KMS-11 (cell line): ENCODE measurements at regions not wholly inside any gene's neighbourhood (a gene's known extent, or its start where the extent isn't known, plus 50 kb on each side); places are given as distances from the start of the nearest gene placed in this dataset.

Experiments used
- H2AFZ ChIP-seq: fragments of 200-600 bp; sonication (generic); 2 replicates; pipeline ENCODE4 v1.6.1; 2016; ENCODE audit warnings: antibody characterized with exemption, mixed run types, low read depth
- H3K27ac ChIP-seq: fragments of 200-600 bp; sonication (generic); 2 replicates; pipeline ENCODE4 v1.6.1; 2016; ENCODE audit warnings: mild to moderate bottlenecking, mixed run types
- H3K27me3 ChIP-seq: fragments of 200-600 bp; sonication (generic); 2 replicates; pipeline ENCODE4 v1.6.1; 2017; ENCODE audit warnings: mild to moderate bottlenecking, low read depth, mixed run types, moderate library complexity; ENCODE audit not compliant: insufficient read depth
- H3K36me3 ChIP-seq: fragments of 200-600 bp; sonication (generic); 2 replicates; pipeline ENCODE4 v1.6.1; 2017; ENCODE audit warnings: mild to moderate bottlenecking, mixed run types; ENCODE audit not compliant: insufficient read depth
- H3K4me1 ChIP-seq: fragments of 200-600 bp; sonication (generic); 2 replicates; pipeline ENCODE4 v1.6.1; 2016; ENCODE audit warnings: mild to moderate bottlenecking, low read depth, mixed run types; ENCODE audit not compliant: poor library complexity, severe bottlenecking
- H3K4me2 ChIP-seq: fragments of 200-600 bp; sonication (generic); 2 replicates; pipeline ENCODE4 v1.7.0; 2016; ENCODE audit warnings: mild to moderate bottlenecking, mixed run types
- H3K4me3 ChIP-seq: fragments of 200-600 bp; sonication (generic); IDR thresholded peaks from 2 replicates; pipeline ENCODE4 v1.6.1; 2017; ENCODE audit warnings: low read depth, low read length, mixed read lengths; ENCODE audit not compliant: insufficient read depth
- H3K79me2 ChIP-seq: fragments of 200-600 bp; sonication (generic); 2 replicates; pipeline ENCODE4 v1.6.1; 2016; ENCODE audit warnings: low read depth, mixed run types; ENCODE audit not compliant: insufficient read depth
- H3K9ac ChIP-seq: fragments of 200-600 bp; sonication (generic); 2 replicates; pipeline ENCODE4 v1.6.1; 2016; ENCODE audit warnings: mild to moderate bottlenecking, mixed run types
- H4K20me1 ChIP-seq: fragments of 200-600 bp; sonication (generic); 2 replicates; pipeline ENCODE4 v1.6.1; 2016; ENCODE audit warnings: mild to moderate bottlenecking, mixed run types; ENCODE audit not compliant: insufficient read depth
- TF ChIP-seq, protein P1 (sequence below): fragments of 200-600 bp; sonication (generic); conservative IDR thresholded peaks from 2 replicates; pipeline ENCODE4 v1.6.1; 2017; ENCODE audit warnings: low read depth, mild to moderate bottlenecking, antibody characterized with exemption, low read length, moderate library complexity, mixed read lengths

DNA sequence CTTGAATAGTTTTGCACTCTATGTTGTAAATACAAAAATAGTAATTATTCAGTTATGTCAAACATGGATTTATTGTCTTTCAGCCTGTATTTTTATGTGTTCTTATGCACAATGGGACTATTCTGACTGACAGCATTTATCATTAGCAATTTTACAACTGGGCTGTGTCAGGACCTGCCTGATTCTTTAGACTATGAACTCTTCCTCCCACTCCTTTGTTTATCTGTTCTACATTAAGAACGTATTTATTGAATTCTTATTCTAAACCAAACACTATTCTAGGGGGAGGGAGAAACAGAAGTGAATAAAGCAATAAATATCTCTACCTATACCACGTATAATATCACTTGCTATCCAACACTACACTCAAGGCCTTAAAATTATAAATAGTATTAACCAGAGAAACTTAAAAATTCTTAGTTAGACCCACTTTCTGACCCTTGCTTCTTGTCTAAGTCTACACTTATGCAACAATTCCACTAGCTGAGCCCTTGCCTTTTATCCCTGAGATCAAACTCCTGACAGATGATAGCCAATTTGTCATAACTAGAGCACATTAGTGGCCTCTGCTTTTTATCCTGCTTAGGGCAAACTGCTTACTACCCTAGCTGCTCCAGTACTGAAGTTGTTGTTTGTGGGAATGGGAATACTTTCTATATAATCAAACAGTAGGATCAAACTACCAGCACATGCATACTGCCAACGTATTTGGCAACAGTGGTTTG lies 494.3 kb downstream of the BRINP3 start:
- Histone ChIP-seq H3K27me3 (no peaks in the 10 kb centered on the region), H3K4me2 (no peak overlapping the region), H2AFZ (no peak overlapping the region)

DNA sequence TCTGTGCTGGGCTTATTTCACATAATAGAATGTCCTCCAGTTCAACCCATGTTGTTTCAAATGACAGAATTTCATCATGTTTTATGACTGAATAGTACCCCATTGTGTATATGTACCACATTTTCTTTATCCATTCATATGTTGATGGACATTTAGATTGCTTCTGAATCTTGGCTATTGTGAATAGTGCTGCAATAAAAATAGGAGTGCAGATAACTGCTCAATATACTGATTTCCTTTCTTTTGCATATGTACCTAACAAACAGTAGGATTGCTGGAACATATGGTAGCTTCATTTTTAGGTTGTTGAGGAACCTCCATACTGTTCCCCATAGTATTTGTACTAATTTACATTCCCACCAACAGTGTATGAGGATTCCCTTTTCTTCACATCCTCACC lies 491.1 kb downstream of the BRINP3 start:
- H4K20me1 ChIP-seq, result no peaks in the 10 kb centered on the region
- no peak overlapping the region for H3K9ac ChIP-seq
- H3K79me2 ChIP-seq, result no peaks in the 10 kb centered on the region
- no peaks in the 10 kb centered on the region for H3K36me3 ChIP-seq
- H3K27me3 ChIP-seq, result no peaks in the 10 kb centered on the region
- TF ChIP-seq, protein P1, sequence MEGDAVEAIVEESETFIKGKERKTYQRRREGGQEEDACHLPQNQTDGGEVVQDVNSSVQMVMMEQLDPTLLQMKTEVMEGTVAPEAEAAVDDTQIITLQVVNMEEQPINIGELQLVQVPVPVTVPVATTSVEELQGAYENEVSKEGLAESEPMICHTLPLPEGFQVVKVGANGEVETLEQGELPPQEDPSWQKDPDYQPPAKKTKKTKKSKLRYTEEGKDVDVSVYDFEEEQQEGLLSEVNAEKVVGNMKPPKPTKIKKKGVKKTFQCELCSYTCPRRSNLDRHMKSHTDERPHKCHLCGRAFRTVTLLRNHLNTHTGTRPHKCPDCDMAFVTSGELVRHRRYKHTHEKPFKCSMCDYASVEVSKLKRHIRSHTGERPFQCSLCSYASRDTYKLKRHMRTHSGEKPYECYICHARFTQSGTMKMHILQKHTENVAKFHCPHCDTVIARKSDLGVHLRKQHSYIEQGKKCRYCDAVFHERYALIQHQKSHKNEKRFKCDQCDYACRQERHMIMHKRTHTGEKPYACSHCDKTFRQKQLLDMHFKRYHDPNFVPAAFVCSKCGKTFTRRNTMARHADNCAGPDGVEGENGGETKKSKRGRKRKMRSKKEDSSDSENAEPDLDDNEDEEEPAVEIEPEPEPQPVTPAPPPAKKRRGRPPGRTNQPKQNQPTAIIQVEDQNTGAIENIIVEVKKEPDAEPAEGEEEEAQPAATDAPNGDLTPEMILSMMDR, result no peak
- no peak overlapping the region for H3K4me2 ChIP-seq
- H3K4me3 ChIP-seq, result no peak overlapping the region
- H2AFZ ChIP-seq, result no peak overlapping the region
- H3K4me1 ChIP-seq, result no peaks in the 10 kb centered on the region
- H3K27ac ChIP-seq, result no peak overlapping the region

More for the DNA sequence above, 494.3 kb downstream of the BRINP3 start:
- TF ChIP-seq, protein P1, result no peak
- Histone ChIP-seq H3K36me3 (no peaks in the 10 kb centered on the region), H3K4me1 (no peaks in the 10 kb centered on the region), H4K20me1 (no peaks in the 10 kb centered on the region), H3K79me2 (no peaks in the 10 kb centered on the region), H3K9ac (no peak overlapping the region), H3K4me3 (no peak overlapping the region), H3K27ac (no peak overlapping the region)

- Histone ChIP-seq H3K9ac (no peak overlapping the region), H3K4me3 (no peak overlapping the region), H4K20me1 (no peaks in the 10 kb centered on the region), H3K27ac (no peak overlapping the region), H3K79me2 (no peaks in the 10 kb centered on the region), H3K4me1 (no peaks in the 10 kb centered on the region), H3K4me2 (no peak overlapping the region), H3K36me3 (no peaks in the 10 kb centered on the region), H3K27me3 (no peaks in the 10 kb centered on the region), H2AFZ (no peak overlapping the region)
- TF ChIP-seq, protein P1, result no peak
These were observed 490.2 kb downstream of the BRINP3 start for GRCh38 chr1:189987509-189987908.

GRCh38 chr1:189992856-189993255 lies 484.8 kb downstream of the BRINP3 start:
- no peaks in the 10 kb centered on the region for H4K20me1 ChIP-seq
- no peak overlapping the region for H3K27ac ChIP-seq
- no peaks in the 10 kb centered on the region for H3K79me2 ChIP-seq
- no peak overlapping the region for H3K4me3 ChIP-seq
- no peak overlapping the region for H3K4me2 ChIP-seq
- H3K27me3 ChIP-seq, result no peaks in the 10 kb centered on the region
- TF ChIP-seq, protein P1, result no peak
- no peaks in the 10 kb centered on the region for H3K36me3 ChIP-seq
- no peak overlapping the region for H2AFZ ChIP-seq
- no peaks in the 10 kb centered on the region for H3K4me1 ChIP-seq
- H3K9ac ChIP-seq, result no peak overlapping the region
